Right hindlimb (tissue), 1 donor: ENCODE measurements at regions not wholly inside any gene's neighbourhood (a gene's known extent, or its start where the extent isn't known, plus 50 kb on each side); places are given as distances from the start of the nearest gene placed in this dataset.

Source experiments
- DNase-seq: peaks from one replicate; pipeline ENCODE4 v3.0.0-alpha.2; 2018

GRCh38 chr5:159765760-159766517 lies 150.3 kb upstream of the ADRA1B start:
- no peak for DNase-seq

GRCh38 chr5:159768243-159768642 lies 148.0 kb upstream of the ADRA1B start:
- no peak for DNase-seq

GRCh38 chr5:159772698-159773061 lies 143.6 kb upstream of the ADRA1B start:
- no peak for DNase-seq

- DNase-seq: peak; percentile 79
Measured at GRCh38 chr5:159773062-159773924, 143.0 kb upstream of the ADRA1B start.

- no peak for DNase-seq
Measured at GRCh38 chr5:159774476-159775031, 141.7 kb upstream of the ADRA1B start.

GRCh38 chr5:159775890-159776289 lies 140.4 kb upstream of the ADRA1B start:
- no peak for DNase-seq

- DNase-seq: no peak
Measured at GRCh38 chr5:159777049-159777660, 139.1 kb upstream of the ADRA1B start.

- no peak for DNase-seq
Measured at GRCh38 chr5:159779481-159779880, 136.8 kb upstream of the ADRA1B start.

GRCh38 chr5:159780246-159780645 lies 136.0 kb upstream of the ADRA1B start:
- DNase-seq: no peak

GRCh38 chr5:159781626-159782157 lies 134.6 kb upstream of the ADRA1B start:
- no peak for DNase-seq

- DNase-seq: no peak
Measured at GRCh38 chr5:159782197-159782994, 133.9 kb upstream of the ADRA1B start.

GRCh38 chr5:159782995-159783300 lies 133.3 kb upstream of the ADRA1B start:
- no peak for DNase-seq

GRCh38 chr5:159783726-159784247 lies 132.5 kb upstream of the ADRA1B start:
- no peak for DNase-seq

- DNase-seq: no peak
Measured at GRCh38 chr5:159784993-159785392, 131.3 kb upstream of the ADRA1B start.

GRCh38 chr5:159785656-159786055 lies 130.6 kb upstream of the ADRA1B start:
- no peak for DNase-seq

GRCh38 chr5:159786201-159786600 lies 130.1 kb upstream of the ADRA1B start:
- DNase-seq: no peak

GRCh38 chr5:159786901-159787691 lies 129.2 kb upstream of the ADRA1B start:
- DNase-seq: peak; percentile 42

- DNase-seq: no peak
Measured at GRCh38 chr5:159787837-159788236, 128.4 kb upstream of the ADRA1B start.

GRCh38 chr5:159788835-159789331 lies 127.4 kb upstream of the ADRA1B start:
- no peak for DNase-seq

GRCh38 chr5:159792180-159792579 lies 124.1 kb upstream of the ADRA1B start:
- DNase-seq: no peak
